ENCODE measurements at regions not wholly inside any gene's neighbourhood (a gene's known extent, or its start where the extent isn't known, plus 50 kb on each side); places are given as distances from the start of the nearest gene placed in this dataset.

- WGBS, 2 experiments (ENCODE audit: insufficient coverage in 1 of 2, insufficient read length in 1 of 2), result 89 to 97% methylated on average over 3 to 5 of the region's 5 CpGs
- Mint-ChIP-seq H3K4me1 (no peaks in the 10 kb centered on the region), H3K27ac (no peak overlapping the region), H3K36me3 (ENCODE audit: low read depth) (no peaks in the 10 kb centered on the region), H3K4me3 (no peak overlapping the region), H3K27me3 (ENCODE audit: insufficient read depth) (peaks cover 2% of the 10 kb centered on the region), H3K9me3 (peaks cover 2% of the 10 kb centered on the region)
- no peaks in the 10 kb centered on the region for H3K27me3 ChIP-seq (ENCODE audit: control insufficient read depth, insufficient read depth, low read length, poor library complexity, severe bottlenecking)
- no peak overlapping the region for H3K27ac ChIP-seq (ENCODE audit: low read depth, low read length)
- no peak overlapping the region for H3K9ac ChIP-seq (ENCODE audit: extremely low read depth, low read length, poor library complexity, severe bottlenecking)
- H3K4me3 ChIP-seq (ENCODE audit: low read length), result no peak overlapping the region
- no peaks in the 10 kb centered on the region for H3K9me3 ChIP-seq (ENCODE audit: control insufficient read depth, low read length)
- H3K4me1 ChIP-seq (ENCODE audit: control insufficient read depth, insufficient read depth, low read length), result no peaks in the 10 kb centered on the region
- H3K36me3 ChIP-seq (ENCODE audit: control insufficient read depth, insufficient read depth, low read length), result no peaks in the 10 kb centered on the region
- no peak for TF ChIP-seq CTCF (conservative IDR thresholded peaks at IDR 0.05)
- no peak for DNase-seq
Measured at GRCh38 chr16:65910291-65910690, 456.2 kb upstream of the CDH5 start.

GRCh38 chr16:65909310-65910050 is 457.0 kb upstream of the CDH5 start:
- no peak for TF ChIP-seq CTCF (conservative IDR thresholded peaks at IDR 0.05)
- H3K36me3 Mint-ChIP-seq (ENCODE audit: low read depth), result no peaks in the 10 kb centered on the region
- Histone ChIP-seq H3K9me3 (ENCODE audit: control insufficient read depth, low read length) (no peaks in the 10 kb centered on the region), H3K4me3 (ENCODE audit: low read length) (no peak overlapping the region), H3K4me1 (ENCODE audit: control insufficient read depth, insufficient read depth, low read length) (no peaks in the 10 kb centered on the region), H3K36me3 (ENCODE audit: control insufficient read depth, insufficient read depth, low read length) (no peaks in the 10 kb centered on the region), H3K27ac (ENCODE audit: low read depth, low read length) (no peak overlapping the region), H3K9ac (ENCODE audit: extremely low read depth, low read length, poor library complexity, severe bottlenecking) (no peak overlapping the region), H3K27me3 (ENCODE audit: control insufficient read depth, insufficient read depth, low read length, poor library complexity, severe bottlenecking) (no peaks in the 10 kb centered on the region)
- H3K9me3 Mint-ChIP-seq, result no peaks in the 10 kb centered on the region
- peaks cover 2% of the 10 kb centered on the region for H3K27me3 Mint-ChIP-seq (ENCODE audit: insufficient read depth)
- no peak overlapping the region for H3K27ac Mint-ChIP-seq
- no peak for DNase-seq
- no peaks in the 10 kb centered on the region for H3K4me1 Mint-ChIP-seq
- WGBS, 2 experiments (ENCODE audit: insufficient coverage in 1 of 2, insufficient read length in 1 of 2), result 67 to 79% methylated on average over 5 to 7 of the region's 7 CpGs
- no peak overlapping the region for H3K4me3 Mint-ChIP-seq

GRCh38 chr16:65908568-65908967 is 457.9 kb upstream of the CDH5 start:
- H3K4me1 Mint-ChIP-seq, result no peaks in the 10 kb centered on the region
- Histone ChIP-seq H3K9ac (ENCODE audit: extremely low read depth, low read length, poor library complexity, severe bottlenecking) (no peak overlapping the region), H3K4me1 (ENCODE audit: control insufficient read depth, insufficient read depth, low read length) (no peaks in the 10 kb centered on the region), H3K27ac (ENCODE audit: low read depth, low read length) (no peak overlapping the region), H3K27me3 (ENCODE audit: control insufficient read depth, insufficient read depth, low read length, poor library complexity, severe bottlenecking) (no peaks in the 10 kb centered on the region), H3K36me3 (ENCODE audit: control insufficient read depth, insufficient read depth, low read length) (no peaks in the 10 kb centered on the region), H3K9me3 (ENCODE audit: control insufficient read depth, low read length) (no peaks in the 10 kb centered on the region), H3K4me3 (ENCODE audit: low read length) (no peak overlapping the region)
- TF ChIP-seq CTCF (conservative IDR thresholded peaks at IDR 0.05), result no peak
- WGBS, 2 experiments (ENCODE audit: insufficient coverage in 1 of 2, insufficient read length in 1 of 2), result 31 to 79% methylated on average over 2 to 3 of the region's 3 CpGs
- peak; percentile 65 for DNase-seq
- H3K4me3 Mint-ChIP-seq, result no peak overlapping the region
- H3K36me3 Mint-ChIP-seq (ENCODE audit: low read depth), result no peaks in the 10 kb centered on the region
- peaks cover 2% of the 10 kb centered on the region for H3K27me3 Mint-ChIP-seq (ENCODE audit: insufficient read depth)
- H3K9me3 Mint-ChIP-seq, result no peaks in the 10 kb centered on the region
- no peak overlapping the region for H3K27ac Mint-ChIP-seq

All from endodermal cell (in vitro differentiated cells).